Psoas muscle (tissue), 7 donors: ENCODE measurements at regions not wholly inside any gene's neighbourhood (a gene's known extent, or its start where the extent isn't known, plus 50 kb on each side); places are given as distances from the start of the nearest gene placed in this dataset.

Experiments
- ATAC-seq, 4 donors: fragments of 200-7000 bp; cut with Tn5 transposase; one replicate each; pipeline ENCODE4 v1.9.1; 2020; ENCODE audit warnings: moderate library complexity in 3 of 4, mild to moderate bottlenecking in 2 of 4
- DNase-seq, 2 donors: peaks; one replicate each; pipeline ENCODE4 v3.0.0-alpha.2; 2020
- H3K27ac ChIP-seq: fragments of 200-600 bp; one replicate; pipeline ENCODE4 v1.8.0; 2022
- H3K27me3 ChIP-seq, 3 donors: fragments of 200-600 bp in 1 of 3; one replicate each; pipeline versions ENCODE4 v1.6.1 to v1.8.0; 2013 to 2022; ENCODE audit warnings: low read length in 2 of 3, mild to moderate bottlenecking in 2 of 3, moderate library complexity in 1 of 3; ENCODE audit not compliant: insufficient read depth in 3 of 3
- H3K36me3 ChIP-seq, 2 donors: fragments of 200-600 bp in 1 of 2; one replicate each; pipeline versions ENCODE4 v1.6.1 to v1.8.0; 2013 to 2022; ENCODE audit warnings: low read depth in 1 of 2, mild to moderate bottlenecking in 1 of 2, moderate library complexity in 1 of 2; ENCODE audit not compliant: insufficient read depth in 1 of 2
- H3K4me1 ChIP-seq: fragments of 200-600 bp; one replicate; pipeline ENCODE4 v1.8.0; 2022
- H3K4me3 ChIP-seq: fragments of 200-600 bp; one replicate; pipeline ENCODE4 v1.8.0; 2022; ENCODE audit warnings: mild to moderate bottlenecking
- H3K9me3 ChIP-seq: fragments of 200-600 bp; one replicate; pipeline ENCODE4 v1.8.0; 2022
- CTCF ChIP-seq: fragments of 200-600 bp; IDR thresholded peaks from one replicate; pipeline ENCODE4 v1.8.0; 2022; ENCODE audit warnings: antibody characterized with exemption
- WGBS, 3 donors: extraction: QIAGEN DNeasy Blood & Tissue Kit; methylation state at CpG; one replicate each; pipeline versions ENCODE4 v1.1.6 to v1.1.7; 2013; 5-methylcytosine and 5-hydroxymethylcytosine counted together
- intact Hi-C, 2 donors: fragments of 100-400 bp; cut with DNase I; formaldehyde crosslinking; loops; one replicate each; pipeline versions ENCODE4 v1.11.0 to v1.14.2; 2022
- donor health status: healthy with polysubstance abuse.
- donor health status: DM: no; HTN: no; CAD: no; lungs with moderate emphysema.
- donor health status: Bipolar disorder and iron deficiency.
- donor health status: healthy.
- donor health status: DM: yes; HTN: yes; CAD: no.
- donor health status: DM: no; HTN: no; CAD: no.
- donor health status: DM: yes; HTN: yes; CAD: no.

GRCh38 chr19:30208436-30209060 is 163.6 kb upstream of the ZNF536 start:
- 79 to 86% (median 82%) methylated on average over 18 of the region's 18 CpGs for WGBS, 3 donors
- H3K9me3 ChIP-seq: no peaks in the 10 kb centered on the region
- DNase-seq (no peak), ATAC-seq (no peak)
- no peaks in the 10 kb centered on the region for H3K4me1 ChIP-seq
- H3K27me3 ChIP-seq: peaks cover 0 to 5% (median 0%) of the 10 kb centered on the region in 3 donors
- TF ChIP-seq CTCF: no peak
- no peak overlapping the region for H3K27ac ChIP-seq
- no peak overlapping the region for H3K4me3 ChIP-seq
- intact Hi-C loops: no loop called here
- H3K36me3 ChIP-seq: no peaks in the 10 kb centered on the region

- WGBS, 3 donors: 67 to 73% (median 70%) methylated on average over 15 to 19 of the region's 19 CpGs
- Histone ChIP-seq H3K4me3 (no peak overlapping the region), H3K36me3 (no peaks in the 10 kb centered on the region), H3K27me3 (peaks cover 0 to 5% (median 0%) of the 10 kb centered on the region in 3 donors), H3K27ac (no peak overlapping the region), H3K9me3 (no peaks in the 10 kb centered on the region), H3K4me1 (no peaks in the 10 kb centered on the region)
- intact Hi-C loops: no loop called here
- no peak for TF ChIP-seq CTCF
- DNase-seq: no peak
- no peak for ATAC-seq
Observed at GRCh38 chr19:30209617-30210600, 162.3 kb upstream of the ZNF536 start.

- no peak overlapping the region for H3K4me3 ChIP-seq
- WGBS, 3 donors: 77 to 78% (median 77%) methylated on average over 12 of the region's 12 CpGs
- no peak overlapping the region for H3K27ac ChIP-seq
- H3K9me3 ChIP-seq: no peaks in the 10 kb centered on the region
- no peak for DNase-seq
- ATAC-seq: no peak
- H3K36me3 ChIP-seq: no peaks in the 10 kb centered on the region
- H3K4me1 ChIP-seq: no peaks in the 10 kb centered on the region
- TF ChIP-seq CTCF: no peak
- intact Hi-C loops: no loop called here
- peaks cover 0 to 5% (median 0%) of the 10 kb centered on the region in 3 donors for H3K27me3 ChIP-seq
Observed at GRCh38 chr19:30212574-30212973, 159.6 kb upstream of the ZNF536 start.

GRCh38 chr19:30214651-30215051 is 157.5 kb upstream of the ZNF536 start:
- Histone ChIP-seq H3K36me3 (no peaks in the 10 kb centered on the region), H3K27me3 (peaks cover 0 to 5% (median under 1%) of the 10 kb centered on the region in 3 donors), H3K4me1 (no peaks in the 10 kb centered on the region), H3K27ac (no peak overlapping the region), H3K4me3 (no peak overlapping the region), H3K9me3 (no peaks in the 10 kb centered on the region)
- DNase-seq (no peak), ATAC-seq (no peak)
- WGBS, 3 donors: 46 to 53% (median 50%) methylated on average over 4 of the region's 4 CpGs
- intact Hi-C loops: no loop called here
- TF ChIP-seq CTCF: no peak
